GM12801 (cell line): ENCODE measurements at regions not wholly inside any gene's neighbourhood (a gene's known extent, or its start where the extent isn't known, plus 50 kb on each side); places are given as distances from the start of the nearest gene placed in this dataset.

ENCODE experiments used
- CTCF ChIP-seq: IDR thresholded peaks from one replicate; pipeline ENCODE4 v1.5.1; 2011; ENCODE audit warnings: control low read depth; ENCODE audit not compliant: insufficient read length; ENCODE audit errors: extremely low read depth

GRCh38 chr1:198933515-198934222, 294.8 kb downstream of the PTPRC start:
- TF ChIP-seq CTCF, result no peak

GRCh38 chr1:198934426-198934825, 295.6 kb downstream of the PTPRC start:
- TF ChIP-seq CTCF, result no peak

GRCh38 chr1:198934901-198935305, 296.1 kb downstream of the PTPRC start:
- no peak for TF ChIP-seq CTCF

- no peak for TF ChIP-seq CTCF
Observed at GRCh38 chr1:198935306-198935921, 296.6 kb downstream of the PTPRC start.

GRCh38 chr1:198936371-198937083, 297.7 kb downstream of the PTPRC start:
- TF ChIP-seq CTCF, result no peak

- TF ChIP-seq CTCF, result no peak
Observed at GRCh38 chr1:198937231-198938031, 298.6 kb downstream of the PTPRC start.

GRCh38 chr1:198939286-198939685, 300.4 kb downstream of the PTPRC start:
- no peak for TF ChIP-seq CTCF
